Stimulated activated CD8-positive, alpha-beta memory T cell treated with anti-CD3 and anti-CD28 coated beads, Interleukin-4, amount 100 ng/mL, for 48 hours (primary cell): ENCODE measurements at regions not wholly inside any gene's neighbourhood (a gene's known extent, or its start where the extent isn't known, plus 50 kb on each side); places are given as distances from the start of the nearest gene placed in this dataset.

ENCODE experiments used
- DNase-seq: peaks from one replicate; pipeline ENCODE4 v3.0.0-alpha.2; 2020

- no peak for DNase-seq
Observed at GRCh38 chr5:4420681-4421080, 719.4 kb upstream of the ADAMTS16 start.

- DNase-seq: no peak
Observed at GRCh38 chr5:4422247-4422646, 717.9 kb upstream of the ADAMTS16 start.

- no peak for DNase-seq
Observed at GRCh38 chr5:4424895-4425294, 715.2 kb upstream of the ADAMTS16 start.

DNA sequence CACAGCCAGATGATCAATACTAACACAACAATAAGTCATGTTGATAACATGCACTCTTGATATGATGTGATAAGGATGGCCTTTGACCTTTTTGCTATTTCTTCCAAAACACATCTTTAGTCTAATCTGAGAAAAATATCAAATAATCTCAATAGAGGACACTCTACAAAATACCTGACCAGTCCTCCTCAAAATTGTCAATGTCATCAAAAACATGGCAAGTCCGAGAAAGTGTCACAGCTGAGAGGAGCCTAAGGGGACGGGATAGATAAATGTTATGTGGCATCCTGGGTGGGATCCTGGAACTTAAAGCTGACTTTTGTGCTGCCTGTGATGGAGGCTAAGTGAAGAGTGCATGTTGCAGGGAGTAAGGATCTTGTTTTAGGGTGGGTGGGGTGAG is 699.6 kb upstream of the ADAMTS16 start:
- no peak for DNase-seq

- no peak for DNase-seq
Observed at GRCh38 chr5:4442221-4442620, 697.9 kb upstream of the ADAMTS16 start.

- no peak for DNase-seq
Observed at GRCh38 chr5:4447657-4448056, 692.5 kb upstream of the ADAMTS16 start.

- DNase-seq: no peak
Observed at GRCh38 chr5:4453655-4454054, 686.5 kb upstream of the ADAMTS16 start.

DNA sequence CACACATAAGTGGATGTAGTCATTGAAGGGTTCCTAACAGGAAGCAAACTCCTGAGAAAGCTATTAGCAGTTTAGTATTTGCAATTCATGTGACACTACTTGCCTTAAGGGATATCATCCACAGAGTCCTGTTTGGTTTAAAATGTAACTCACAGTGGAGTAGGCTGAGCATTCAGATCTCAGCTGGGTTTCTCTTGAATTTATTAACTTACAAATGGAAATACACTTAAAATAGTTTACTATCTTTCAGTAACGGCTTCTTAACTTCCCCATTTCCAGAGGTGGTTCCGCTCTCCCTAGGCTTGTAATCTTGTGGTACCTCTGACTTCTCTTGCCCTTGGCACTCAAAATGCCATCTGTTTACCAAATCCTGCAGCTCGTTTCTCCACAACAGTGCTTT is 660.7 kb upstream of the ADAMTS16 start:
- no peak for DNase-seq

DNA sequence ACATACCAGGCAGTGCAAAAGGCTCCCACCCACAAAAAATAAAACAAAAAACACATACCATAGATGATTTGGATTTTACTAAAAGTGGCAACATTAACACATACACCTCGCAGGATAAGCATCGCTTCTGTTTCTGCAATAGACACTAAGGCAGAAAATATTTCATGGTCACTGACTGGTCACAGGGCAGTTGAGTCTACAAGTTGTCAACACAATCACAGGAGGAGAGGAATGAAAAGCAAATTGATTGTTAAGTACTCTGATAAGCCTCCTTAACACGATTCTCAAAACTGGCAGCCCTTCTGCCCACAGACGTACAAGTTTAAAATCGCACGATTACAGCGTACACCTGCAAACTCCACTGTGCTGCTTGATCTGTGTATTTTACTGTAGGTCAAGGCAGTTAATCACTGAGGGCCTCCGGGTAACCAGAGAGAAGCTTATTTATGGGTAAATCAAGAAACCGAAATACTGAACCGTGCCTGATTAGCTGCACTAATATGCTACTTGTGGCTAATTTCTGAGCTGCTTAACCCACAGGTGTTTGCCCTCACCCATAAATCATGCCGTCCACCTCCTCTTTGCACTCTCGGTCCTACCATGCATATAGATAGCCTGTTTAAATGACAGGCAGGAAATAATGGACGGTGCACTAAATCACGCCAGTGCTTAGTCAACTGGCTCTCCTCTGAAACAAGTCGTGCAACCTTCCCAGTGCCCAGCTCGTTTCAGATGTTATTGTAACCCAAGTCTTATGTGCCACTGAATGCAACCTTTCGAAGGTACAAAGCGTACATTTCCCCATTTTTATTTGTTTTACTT is 659.4 kb upstream of the ADAMTS16 start:
- DNase-seq: no peak

- DNase-seq: no peak
Observed at GRCh38 chr5:4487581-4487980, 652.5 kb upstream of the ADAMTS16 start.

DNA sequence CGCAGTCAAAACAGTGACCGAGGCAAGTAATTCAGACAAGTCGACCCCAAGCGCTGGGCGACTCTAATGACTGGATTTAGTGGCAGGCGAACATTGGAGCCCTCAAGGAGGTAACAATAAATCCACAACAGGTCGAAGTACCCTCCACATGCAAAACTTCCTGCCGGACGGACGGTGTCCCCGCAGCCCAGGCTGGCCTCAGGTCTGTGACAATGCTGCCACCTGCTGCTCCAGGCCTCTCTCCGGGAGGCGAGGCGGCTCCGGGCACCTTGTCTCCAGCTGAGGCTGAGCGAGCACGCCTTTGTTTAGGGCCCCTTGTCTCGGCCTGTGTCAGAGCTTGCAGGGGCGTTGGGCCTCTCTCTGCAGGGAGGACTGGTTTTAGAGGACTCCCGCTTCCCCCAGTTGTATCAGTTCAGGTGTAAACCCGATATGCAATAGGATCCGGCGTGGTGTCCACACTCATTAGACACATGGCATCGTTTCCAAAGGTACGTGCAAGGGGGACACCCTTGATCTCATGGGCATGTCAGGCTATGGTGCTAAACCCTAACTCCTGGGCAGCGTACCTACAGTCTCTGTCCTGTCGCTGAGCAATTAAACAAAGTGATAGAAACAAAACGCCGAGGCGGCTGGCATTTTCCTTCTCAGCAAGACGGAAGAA is 628.0 kb upstream of the ADAMTS16 start:
- DNase-seq: no peak

- DNase-seq: no peak
Observed at GRCh38 chr5:4513381-4513780, 626.7 kb upstream of the ADAMTS16 start.

DNA sequence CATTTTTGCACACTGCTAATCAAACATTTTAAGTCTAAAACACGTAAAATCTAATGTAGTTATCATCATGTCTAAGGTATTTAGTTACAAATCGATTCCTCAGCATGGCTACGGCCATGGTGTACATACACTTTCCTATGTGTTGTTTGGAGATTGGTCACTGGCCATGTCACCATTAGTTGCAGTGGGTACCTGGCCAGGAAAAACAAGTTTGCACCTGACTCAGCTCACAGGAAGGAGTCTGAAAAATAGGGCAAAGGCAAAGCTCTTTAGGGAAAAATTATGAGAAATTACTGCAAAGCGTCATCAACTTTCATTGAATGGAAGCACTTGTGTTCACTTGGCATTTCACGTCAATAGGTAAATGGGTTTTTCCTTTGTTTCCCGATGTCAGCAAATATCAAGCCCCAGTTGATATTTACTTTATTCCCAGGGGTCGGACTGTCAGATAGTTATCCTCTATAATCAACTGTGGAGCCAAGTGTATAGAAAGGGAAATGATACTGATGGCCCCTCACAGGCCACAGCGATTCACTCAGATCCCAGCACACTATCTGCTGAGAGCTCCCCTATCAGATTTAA is 626.0 kb upstream of the ADAMTS16 start:
- no peak for DNase-seq

- no peak for DNase-seq
Observed at GRCh38 chr5:4518903-4519672, 621.0 kb upstream of the ADAMTS16 start.

- DNase-seq: no peak
Observed at GRCh38 chr5:4520559-4520958, 619.6 kb upstream of the ADAMTS16 start.

DNA sequence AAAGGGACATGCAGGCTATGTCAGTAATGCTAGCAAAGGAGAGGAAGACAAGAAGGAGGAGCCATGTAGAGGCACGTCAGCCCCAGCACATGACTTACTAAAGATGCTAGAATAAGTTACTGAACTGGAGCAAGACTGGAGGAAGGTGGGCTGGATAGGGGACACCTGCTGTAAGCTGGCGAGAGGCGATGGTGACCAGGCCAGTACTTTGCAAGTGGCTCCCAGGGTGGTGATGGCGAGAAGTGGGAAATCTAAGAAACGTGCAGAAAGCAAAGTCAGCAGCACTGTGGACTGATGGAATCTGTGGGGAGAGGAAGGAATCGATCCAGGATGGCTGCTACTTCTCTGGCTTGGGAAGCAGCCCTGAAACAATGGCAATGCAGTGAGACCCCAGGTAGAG is 617.1 kb upstream of the ADAMTS16 start:
- DNase-seq: no peak

GRCh38 chr5:4531756-4532704 is 608.1 kb upstream of the ADAMTS16 start:
- DNase-seq: no peak

DNA sequence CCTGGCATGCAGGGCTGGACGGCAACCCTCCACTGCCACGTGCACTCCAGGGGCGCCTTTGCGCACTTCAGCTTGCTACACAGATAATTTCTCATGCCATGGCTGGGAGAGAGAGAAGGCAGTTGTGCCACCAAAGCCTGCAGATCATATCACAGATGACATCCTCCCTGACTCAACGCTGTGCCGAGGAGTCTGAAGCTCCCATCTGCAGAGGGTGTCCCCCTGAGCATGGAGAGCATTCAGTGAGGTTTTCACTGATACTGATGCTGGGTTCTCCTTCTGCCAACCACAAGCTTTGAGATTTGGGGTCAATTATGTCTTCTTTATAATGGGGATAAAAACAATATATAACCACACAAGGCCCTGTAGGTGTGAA is 607.4 kb upstream of the ADAMTS16 start:
- DNase-seq: no peak

DNA sequence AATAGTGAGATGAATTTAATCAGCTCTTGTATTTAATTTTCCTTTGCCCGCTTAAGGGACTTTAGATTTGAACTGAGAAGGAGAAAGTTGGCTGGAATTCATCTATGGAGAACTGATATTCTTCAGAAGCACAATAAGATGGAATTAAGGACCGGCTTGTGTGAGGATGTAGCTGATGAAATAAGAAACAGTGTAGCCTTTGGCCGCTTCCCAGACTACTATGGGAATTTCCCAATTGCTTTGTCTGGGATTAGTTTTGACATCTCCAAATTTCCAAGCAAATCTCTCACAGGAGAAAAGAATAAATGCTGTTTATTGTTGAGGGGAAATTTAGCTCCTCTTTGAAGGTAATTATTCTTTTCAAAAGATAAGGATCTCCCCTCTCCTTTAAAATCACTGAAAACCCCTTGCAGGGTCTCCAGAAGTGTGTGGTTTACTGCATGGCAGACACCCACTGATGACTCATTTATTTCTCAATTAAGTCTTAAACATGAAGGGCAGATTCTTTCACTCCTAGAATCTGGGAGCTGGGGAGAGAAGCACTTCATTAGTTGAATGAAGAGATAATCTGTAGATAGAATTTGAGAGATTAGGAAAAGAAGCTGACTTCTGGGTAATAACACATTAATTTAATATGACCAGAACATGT is 606.5 kb upstream of the ADAMTS16 start:
- no peak for DNase-seq

DNA sequence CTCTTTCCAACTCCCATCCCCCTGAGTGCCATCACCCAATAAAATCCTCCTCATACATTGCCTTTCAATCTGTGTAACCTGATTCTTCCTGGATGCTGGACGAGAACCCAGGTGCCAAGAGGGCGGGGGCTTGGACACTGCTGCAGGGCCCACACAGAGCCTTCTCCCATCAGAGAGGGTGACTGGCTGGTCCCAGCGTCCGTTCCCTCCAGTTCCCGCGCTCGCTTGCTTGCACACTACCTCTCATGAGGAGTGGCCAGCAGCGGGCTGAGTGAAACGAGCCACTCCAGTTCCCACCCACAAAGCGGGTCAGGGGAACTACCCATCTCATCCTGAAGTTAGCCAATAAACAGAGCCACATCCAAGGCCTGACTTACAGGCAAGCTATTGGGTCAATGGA is 602.6 kb upstream of the ADAMTS16 start:
- no peak for DNase-seq

DNA sequence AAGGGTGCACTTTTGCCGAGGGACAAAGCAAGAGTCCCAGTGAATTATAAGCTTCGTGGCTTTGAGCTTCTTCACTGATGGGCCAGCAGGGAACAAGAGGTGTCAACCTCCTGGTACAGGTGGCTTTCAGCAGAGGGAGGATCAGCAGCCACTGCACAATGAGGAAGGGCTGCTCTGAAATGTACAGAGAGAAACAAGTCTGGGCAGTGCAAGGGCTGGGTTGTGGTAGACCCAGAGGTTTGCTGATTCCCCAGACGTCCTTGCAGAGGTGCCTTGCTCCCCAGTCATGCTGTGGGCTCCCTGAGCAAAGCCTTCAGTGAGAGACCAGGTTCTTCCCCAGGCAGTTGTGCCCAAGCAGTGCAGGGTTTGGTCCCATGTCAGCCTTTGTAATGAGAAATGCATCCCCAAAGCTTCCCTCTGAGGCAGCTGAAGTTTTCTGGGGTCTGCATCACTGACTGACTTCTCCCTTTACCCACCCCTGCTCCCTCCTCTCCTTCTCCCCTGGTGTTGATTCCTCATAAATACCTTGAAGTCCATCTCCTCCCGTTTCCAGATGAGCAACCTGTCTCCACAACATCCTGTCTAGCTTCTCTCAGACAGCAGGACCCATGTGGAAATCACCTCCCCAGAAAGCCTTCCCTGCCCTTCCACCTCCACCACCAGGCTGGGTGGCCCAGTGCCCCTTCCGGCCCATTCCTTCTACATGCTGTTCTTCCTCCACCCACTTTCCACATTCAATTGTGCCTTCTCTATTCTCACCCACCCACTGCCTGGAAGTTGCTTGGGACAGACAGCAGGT is 599.6 kb upstream of the ADAMTS16 start:
- no peak for DNase-seq
